T-cell (primary cell): ENCODE measurements at regions not wholly inside any gene's neighbourhood (a gene's known extent, or its start where the extent isn't known, plus 50 kb on each side); places are given as distances from the start of the nearest gene placed in this dataset.
"Not testable (repeated sequence)": the region's sequence is repeated elsewhere in the genome, so short reads cannot be mapped to it uniquely, and the experiment has no call there.

ENCODE experiments used
- ATAC-seq, 4 experiments: fragments of 200-7000 bp in 3 of 4; fragments of 150-1000 bp in 1 of 4; cut with Tn5 transposase; replicated peaks in 1 of 4; 1 replicate in 3 of 4; 2 replicates in 1 of 4; pipeline ENCODE4 v1.10.0; 2021; ENCODE audit warnings: moderate library complexity in 3 of 4, mild to moderate bottlenecking in 2 of 4, moderate number of reproducible peaks in 1 of 4
- CTCF ChIA-PET, 2 donors: fragments of 300-600 bp; sonication (Branson Sonifier 250); formaldehyde crosslinking; loops; one replicate each; lab custom pipeline; 2022; ENCODE audit warnings: antibody characterized with exemption in 2 of 2; lab: Charles Lee
- POLR2A ChIA-PET, 2 donors: fragments of 300-600 bp; sonication (Branson Sonifier 250); formaldehyde crosslinking; loops; one replicate each; lab custom pipeline; 2022; ENCODE audit warnings: antibody characterized with exemption in 2 of 2; lab: Charles Lee
- DNase-seq, 35 experiments: peaks; one replicate each; pipeline versions ENCODE4 v3.0.0 to v3.0.0-alpha.2; 2013 to 2023
- H3K27ac ChIP-seq: one replicate; pipeline ENCODE4 v1.5.1; 2013; ENCODE audit warnings: low read length
- H3K27me3 ChIP-seq, 2 experiments: replicated peaks in 1 of 2; 1 replicate in 1 of 2; 2 replicates in 1 of 2; pipeline versions ENCODE4 v1.6.1 to v1.7.0; 2013; ENCODE audit warnings: low read length in 1 of 2, mixed read lengths in 1 of 2; ENCODE audit not compliant: control insufficient read depth in 2 of 2, insufficient read depth in 2 of 2; ENCODE audit errors: extremely low read depth in 1 of 2
- H3K36me3 ChIP-seq, 2 donors: 1 replicate in 1 of 2; 2 replicates in 1 of 2; pipeline versions ENCODE4 v1.6.1 to v1.7.0; 2013; ENCODE audit warnings: low read length in 1 of 2; ENCODE audit not compliant: control insufficient read depth in 2 of 2, insufficient read depth in 1 of 2; ENCODE audit errors: extremely low read depth in 1 of 2
- H3K4me1 ChIP-seq, 2 experiments: 1 replicate in 1 of 2; 2 replicates in 1 of 2; pipeline versions ENCODE4 v1.6.1 to v1.7.0; 2013; ENCODE audit warnings: low read length in 2 of 2, mixed read lengths in 1 of 2; ENCODE audit not compliant: insufficient read depth in 2 of 2, control insufficient read depth in 1 of 2; ENCODE audit errors: extremely low read depth in 1 of 2
- H3K4me3 ChIP-seq, 2 donors: 1 replicate in 1 of 2; 2 replicates in 1 of 2; pipeline versions ENCODE4 v1.5.1 to v1.7.0; 2013; ENCODE audit warnings: mild to moderate bottlenecking in 2 of 2, low read length in 1 of 2, moderate library complexity in 1 of 2; ENCODE audit not compliant: control insufficient read depth in 1 of 2; ENCODE audit errors: extremely low read depth in 1 of 2
- H3K9me3 ChIP-seq: 2 replicates; pipeline ENCODE4 v1.7.0; 2013
- H3K27ac Mint-ChIP-seq, 2 donors: one replicate each; pipeline ENCODE4 v1.8.0; 2020 to 2021; ENCODE audit warnings: mild to moderate bottlenecking in 2 of 2, mixed read lengths in 2 of 2
- H3K27me3 Mint-ChIP-seq, 2 donors: one replicate each; pipeline ENCODE4 v1.8.0; 2021 to 2022; ENCODE audit warnings: mixed read lengths in 2 of 2
- H3K36me3 Mint-ChIP-seq: one replicate; pipeline ENCODE4 v1.8.0; 2021; ENCODE audit warnings: mixed read lengths
- H3K4me1 Mint-ChIP-seq, 3 donors: one replicate each; pipeline ENCODE4 v1.8.0; 2020 to 2022; ENCODE audit warnings: mixed read lengths in 3 of 3, mild to moderate bottlenecking in 1 of 3
- H3K4me3 Mint-ChIP-seq, 3 donors: one replicate each; pipeline ENCODE4 v1.8.0; 2020 to 2022; ENCODE audit warnings: mild to moderate bottlenecking in 3 of 3, mixed read lengths in 3 of 3, moderate library complexity in 3 of 3
- H3K9me3 Mint-ChIP-seq, 3 donors: one replicate each; pipeline ENCODE4 v1.8.0; 2020 to 2022; ENCODE audit warnings: mixed read lengths in 3 of 3
- WGBS: methylation state at CpG from one replicate; pipeline ENCODE4 v1.1.5; 2013; ENCODE audit warnings: missing lambda C conversion rate; ENCODE audit not compliant: insufficient coverage; 5-methylcytosine and 5-hydroxymethylcytosine counted together

- H3K9me3 Mint-ChIP-seq = peaks cover 0 to 2% (median 0%) of the 10 kb centered on the region in 3 donors
- ChIA-PET POLR2A (no interaction called here), CTCF (no interaction called here)
- ATAC-seq = no peak
- H3K36me3 Mint-ChIP-seq = no peaks in the 10 kb centered on the region
- no peak for DNase-seq
- H3K4me3 Mint-ChIP-seq = no peak overlapping the region
- no peaks in the 10 kb centered on the region for H3K4me1 Mint-ChIP-seq
- WGBS = no CpG with 5 or more reads among the region's 1 CpG
- Histone ChIP-seq H3K4me1 (no peaks in the 10 kb centered on the region), H3K27ac (no peak overlapping the region), H3K36me3 (no peaks in the 10 kb centered on the region), H3K9me3 (no peaks in the 10 kb centered on the region), H3K4me3 (no peak overlapping the region), H3K27me3 (peaks cover 0 to 4% of the 10 kb centered on the region in 2 experiments)
- no peak overlapping the region for H3K27ac Mint-ChIP-seq
- peaks cover 18 to 31% of the 10 kb centered on the region in 2 donors for H3K27me3 Mint-ChIP-seq
Observed at GRCh38 chr18:51340332-51340731, 142.9 kb upstream of the MEX3C start.

GRCh38 chr18:51342815-51343214, 145.3 kb upstream of the MEX3C start:
- Histone ChIP-seq H3K4me3 (no peak overlapping the region), H3K27ac (no peak overlapping the region), H3K9me3 (no peaks in the 10 kb centered on the region), H3K4me1 (no peaks in the 10 kb centered on the region), H3K27me3 (no peaks in the 10 kb centered on the region), H3K36me3 (no peaks in the 10 kb centered on the region)
- Mint-ChIP-seq H3K36me3 (no peaks in the 10 kb centered on the region), H3K4me3 (no peak overlapping the region), H3K9me3 (peaks cover 0 to 2% (median 0%) of the 10 kb centered on the region in 3 donors), H3K27me3 (peaks cover 12 to 18% of the 10 kb centered on the region in 2 donors), H3K4me1 (no peaks in the 10 kb centered on the region), H3K27ac (no peak overlapping the region)
- ChIA-PET CTCF (no interaction called here), POLR2A (no interaction called here)
- no peak for ATAC-seq
- no peak for DNase-seq

- no peak overlapping the region for H3K27ac Mint-ChIP-seq
- H3K36me3 Mint-ChIP-seq = no peaks in the 10 kb centered on the region
- H3K9me3 Mint-ChIP-seq = peaks cover 0 to 2% (median 0%) of the 10 kb centered on the region in 3 donors
- Histone ChIP-seq H3K4me3 (no peak overlapping the region), H3K4me1 (no peaks in the 10 kb centered on the region), H3K9me3 (no peaks in the 10 kb centered on the region), H3K36me3 (no peaks in the 10 kb centered on the region), H3K27ac (no peak overlapping the region), H3K27me3 (no peaks in the 10 kb centered on the region)
- ChIA-PET POLR2A (no interaction called here), CTCF (no interaction called here)
- H3K4me3 Mint-ChIP-seq = no peak overlapping the region
- peaks cover 7 to 13% of the 10 kb centered on the region in 2 donors for H3K27me3 Mint-ChIP-seq
- WGBS = 13% methylated on average over 1 of the region's 5 CpGs
- no peaks in the 10 kb centered on the region for H3K4me1 Mint-ChIP-seq
- ATAC-seq (no peak), DNase-seq (no peak)
Observed at GRCh38 chr18:51345848-51346391, 148.4 kb upstream of the MEX3C start.

- ATAC-seq (no peak), DNase-seq (no peak)
- H3K27ac Mint-ChIP-seq = no peak overlapping the region
- Histone ChIP-seq H3K4me1 (no peaks in the 10 kb centered on the region), H3K36me3 (no peaks in the 10 kb centered on the region), H3K4me3 (no peak overlapping the region), H3K27me3 (no peaks in the 10 kb centered on the region), H3K27ac (no peak overlapping the region), H3K9me3 (no peaks in the 10 kb centered on the region)
- no peaks in the 10 kb centered on the region for H3K36me3 Mint-ChIP-seq
- peaks cover 10 to 13% of the 10 kb centered on the region in 2 donors for H3K27me3 Mint-ChIP-seq
- peaks cover 0 to 2% (median 0%) of the 10 kb centered on the region in 3 donors for H3K9me3 Mint-ChIP-seq
- ChIA-PET POLR2A (no interaction called here), CTCF (no interaction called here)
- H3K4me3 Mint-ChIP-seq = no peak overlapping the region
- no peaks in the 10 kb centered on the region for H3K4me1 Mint-ChIP-seq
- WGBS = 83% methylated on average over 2 of the region's 4 CpGs
Observed at GRCh38 chr18:51346404-51346803, 148.9 kb upstream of the MEX3C start.

- no peak overlapping the region for H3K27ac Mint-ChIP-seq
- H3K4me1 ChIP-seq = no peaks in the 10 kb centered on the region
- H3K9me3 ChIP-seq = no peaks in the 10 kb centered on the region
- WGBS = no CpG with 5 or more reads among the region's 2 CpGs
- no peaks in the 10 kb centered on the region for H3K27me3 ChIP-seq
- H3K9me3 Mint-ChIP-seq = no peaks in the 10 kb centered on the region
- no peaks in the 10 kb centered on the region for H3K4me1 Mint-ChIP-seq
- H3K27ac ChIP-seq = no peak overlapping the region
- no peak overlapping the region for H3K4me3 Mint-ChIP-seq
- ATAC-seq = no peak
- no peak overlapping the region for H3K4me3 ChIP-seq
- peaks cover 9 to 13% of the 10 kb centered on the region in 2 donors for H3K27me3 Mint-ChIP-seq
- no peak for DNase-seq
- POLR2A ChIA-PET = no interaction called here
- CTCF ChIA-PET = no interaction called here
- H3K36me3 Mint-ChIP-seq = no peaks in the 10 kb centered on the region
- H3K36me3 ChIP-seq = no peaks in the 10 kb centered on the region
Observed at GRCh38 chr18:51350081-51350480, 152.6 kb upstream of the MEX3C start.

GRCh38 chr18:51355841-51356240, 158.4 kb upstream of the MEX3C start:
- ChIA-PET POLR2A (no interaction called here), CTCF (no interaction called here)
- Histone ChIP-seq H3K4me3 (no peak overlapping the region), H3K9me3 (no peaks in the 10 kb centered on the region), H3K4me1 (no peaks in the 10 kb centered on the region), H3K27me3 (peaks cover 0 to 6% of the 10 kb centered on the region in 2 experiments), H3K36me3 (no peaks in the 10 kb centered on the region), H3K27ac (no peak overlapping the region)
- no peak overlapping the region for H3K4me3 Mint-ChIP-seq
- 0% methylated on average over 1 of the region's 2 CpGs for WGBS
- no peaks in the 10 kb centered on the region for H3K9me3 Mint-ChIP-seq
- H3K36me3 Mint-ChIP-seq = no peaks in the 10 kb centered on the region
- no peak overlapping the region for H3K27ac Mint-ChIP-seq
- no peaks in the 10 kb centered on the region for H3K4me1 Mint-ChIP-seq
- DNase-seq (no peak), ATAC-seq (no peak)
- peaks cover 11 to 14% of the 10 kb centered on the region in 2 donors for H3K27me3 Mint-ChIP-seq

GRCh38 chr18:51360301-51360700, 162.8 kb upstream of the MEX3C start:
- DNase-seq, H3K4me1 ChIP-seq, H3K9me3 Mint-ChIP-seq, ATAC-seq, H3K27ac Mint-ChIP-seq, H3K4me3 Mint-ChIP-seq, H3K36me3 Mint-ChIP-seq, H3K36me3 ChIP-seq, H3K4me3 ChIP-seq, H3K27me3 ChIP-seq, POLR2A ChIA-PET, H3K9me3 ChIP-seq, H3K4me1 Mint-ChIP-seq, H3K27ac ChIP-seq: not testable (repeated sequence)
- 80% methylated on average over 1 of the region's 10 CpGs for WGBS
- H3K27me3 Mint-ChIP-seq = peaks cover 5 to 11% of the 10 kb centered on the region in 2 donors
- CTCF ChIA-PET = interaction anchor here in 1 of 2 donors (0.7 kb wide), 1 partner anchor 1332 kb away, joined by 3 read pairs; no protein-coding TSS in a partner anchor
